A549 (cell line): ENCODE measurements at regions not wholly inside any gene's neighbourhood (a gene's known extent, or its start where the extent isn't known, plus 50 kb on each side); places are given as distances from the start of the nearest gene placed in this dataset.

Source experiments
- CHD2 ChIP-seq: fragments of 150-350 bp; IDR thresholded peaks from 2 replicates; pipeline ENCODE4 v1.6.1; 2014; ENCODE audit warnings: low read length; ENCODE audit not compliant: partially characterized antibody
- CTCF ChIP-seq: fragments of >200 bp; sonication (Bioruptor Twin); formaldehyde crosslinking; IDR thresholded peaks from 3 replicates; pipeline ENCODE4 v1.5.1; 2016

- TF ChIP-seq CHD2 (no peak), CTCF (no peak)
Measured at GRCh38 chr2:78061732-78062131, 539.6 kb upstream of the LRRTM4 start.
